Upper lobe of left lung (tissue), 4 donors: ENCODE measurements at regions not wholly inside any gene's neighbourhood (a gene's known extent, or its start where the extent isn't known, plus 50 kb on each side); places are given as distances from the start of the nearest gene placed in this dataset.
"Not testable (repeated sequence)": the region's sequence is repeated elsewhere in the genome, so short reads cannot be mapped to it uniquely, and the experiment has no call there.

Experiments used
- EP300 ChIP-seq, 4 donors: sonication (generic); formaldehyde crosslinking; IDR thresholded peaks; one replicate each; pipeline ENCODE4 v1.5.1; 2017; ENCODE audit warnings: antibody characterized with exemption in 4 of 4, control low read depth in 2 of 4
- POLR2A ChIP-seq, 4 donors: fragments of 450-650 bp; IDR thresholded peaks; one replicate each; pipeline ENCODE4 v1.5.1; 2016 to 2017; ENCODE audit warnings: antibody characterized with exemption in 4 of 4, mild to moderate bottlenecking in 2 of 4
- TF ChIP-seq, protein P1 (sequence below), 6 experiments: fragments of 450-650 bp in 4 of 6; fragments of 200-600 bp in 2 of 6; sonication (generic) in 2 of 6; IDR thresholded peaks; one replicate each; pipeline ENCODE4 v1.5.1; 2016 to 2019; ENCODE audit warnings: antibody characterized with exemption in 6 of 6

DNA sequence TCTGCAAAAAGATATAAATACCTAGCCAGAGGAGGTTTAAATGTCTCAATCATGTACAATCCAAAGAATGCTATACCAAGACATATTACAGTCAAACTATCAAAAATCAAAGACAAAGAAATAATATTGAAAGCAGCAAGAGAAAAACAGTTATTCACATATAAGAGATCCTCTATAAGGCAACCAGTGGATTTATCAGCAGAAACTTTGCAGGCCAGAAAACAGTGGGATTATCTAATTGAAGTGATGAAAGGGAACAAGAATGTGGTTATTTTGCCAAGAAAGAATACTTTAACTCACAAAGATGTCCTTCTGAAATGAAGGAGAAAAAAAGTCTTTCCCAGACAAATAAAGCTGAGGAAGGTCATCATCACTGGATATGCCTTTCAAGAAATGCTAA, 1318.0 kb downstream of the CDH12 start:
- TF ChIP-seq POLR2A, EP300 (IDR thresholded peaks at IDR 0.05): not testable (repeated sequence)
- TF ChIP-seq, protein P1, sequence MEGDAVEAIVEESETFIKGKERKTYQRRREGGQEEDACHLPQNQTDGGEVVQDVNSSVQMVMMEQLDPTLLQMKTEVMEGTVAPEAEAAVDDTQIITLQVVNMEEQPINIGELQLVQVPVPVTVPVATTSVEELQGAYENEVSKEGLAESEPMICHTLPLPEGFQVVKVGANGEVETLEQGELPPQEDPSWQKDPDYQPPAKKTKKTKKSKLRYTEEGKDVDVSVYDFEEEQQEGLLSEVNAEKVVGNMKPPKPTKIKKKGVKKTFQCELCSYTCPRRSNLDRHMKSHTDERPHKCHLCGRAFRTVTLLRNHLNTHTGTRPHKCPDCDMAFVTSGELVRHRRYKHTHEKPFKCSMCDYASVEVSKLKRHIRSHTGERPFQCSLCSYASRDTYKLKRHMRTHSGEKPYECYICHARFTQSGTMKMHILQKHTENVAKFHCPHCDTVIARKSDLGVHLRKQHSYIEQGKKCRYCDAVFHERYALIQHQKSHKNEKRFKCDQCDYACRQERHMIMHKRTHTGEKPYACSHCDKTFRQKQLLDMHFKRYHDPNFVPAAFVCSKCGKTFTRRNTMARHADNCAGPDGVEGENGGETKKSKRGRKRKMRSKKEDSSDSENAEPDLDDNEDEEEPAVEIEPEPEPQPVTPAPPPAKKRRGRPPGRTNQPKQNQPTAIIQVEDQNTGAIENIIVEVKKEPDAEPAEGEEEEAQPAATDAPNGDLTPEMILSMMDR (IDR thresholded peaks at IDR 0.05): not testable (repeated sequence)
